GM12891 (cell line): ENCODE measurements at regions not wholly inside any gene's neighbourhood (a gene's known extent, or its start where the extent isn't known, plus 50 kb on each side); places are given as distances from the start of the nearest gene placed in this dataset.

Experiments used
- POLR2A ChIP-seq: IDR thresholded peaks from 2 replicates; pipeline ENCODE4 v1.6.1; 2011; ENCODE audit warnings: low read depth, low read length, control low read depth
- POLR2AphosphoS5 ChIP-seq: IDR thresholded peaks from 2 replicates; pipeline ENCODE4 v1.6.1; 2011; ENCODE audit warnings: low read depth, low read length, control low read depth
- TAF1 ChIP-seq: IDR thresholded peaks from 2 replicates; pipeline ENCODE4 v1.6.1; 2011; ENCODE audit warnings: low read depth, low read length, control low read depth

DNA sequence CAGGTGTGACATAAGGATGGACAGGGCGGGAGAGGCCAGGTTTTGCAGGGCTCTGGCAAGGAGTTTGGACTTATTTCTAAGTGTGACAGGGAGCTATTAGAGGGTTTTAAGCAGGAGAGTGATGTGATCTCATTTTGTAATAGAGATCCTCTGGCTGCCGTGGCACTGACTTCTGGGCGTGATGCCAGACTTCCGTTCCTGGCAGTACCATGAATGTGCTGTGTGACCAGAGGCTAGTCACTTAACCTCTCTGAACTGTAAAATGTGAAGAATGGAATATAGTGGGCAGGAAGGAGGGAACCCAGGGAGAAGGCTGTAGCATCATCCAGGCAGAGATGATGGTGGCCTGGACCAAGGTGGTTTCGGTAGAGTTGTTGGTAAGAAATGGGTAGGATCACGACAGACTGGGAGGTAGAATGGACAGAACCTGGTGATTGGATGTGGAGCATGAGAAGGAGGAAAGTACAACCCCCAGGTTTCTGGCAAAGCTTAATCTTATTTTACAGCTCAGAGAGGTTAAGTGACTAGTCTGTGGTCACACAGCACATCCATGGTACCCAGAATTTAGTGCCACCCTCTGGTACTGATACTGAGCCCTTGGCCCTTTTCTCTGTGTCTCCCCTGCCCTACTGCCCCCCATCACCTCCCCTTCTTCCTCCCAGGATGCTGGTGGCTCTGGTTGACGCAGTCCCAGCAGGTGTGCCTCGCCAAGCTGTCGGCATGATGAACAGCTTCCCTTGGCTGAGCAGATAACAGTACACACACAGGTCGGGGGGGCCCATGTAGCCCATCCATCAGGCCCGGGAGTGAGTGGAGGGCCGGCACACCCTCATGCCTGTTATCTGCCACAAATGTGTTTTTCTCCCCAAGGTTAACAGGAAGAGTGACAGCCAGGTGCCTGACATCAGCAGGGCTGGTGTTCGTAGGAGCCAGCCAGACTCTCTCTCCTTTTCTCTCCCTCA lies 52.9 kb upstream of the CTNNBL1 start:
- TF ChIP-seq POLR2A (no peak), POLR2AphosphoS5 (no peak), TAF1 (no peak)
